GM19397 (cell line): ENCODE measurements at regions not wholly inside any gene's neighbourhood (a gene's known extent, or its start where the extent isn't known, plus 50 kb on each side); places are given as distances from the start of the nearest gene placed in this dataset.

Experiments used
- ATAC-seq: cut with Tn5 transposase; IDR thresholded peaks from one replicate; pipeline ENCODE4 v1.9.1; 2021; ENCODE audit warnings: mild to moderate bottlenecking, moderate library complexity; ENCODE audit not compliant: unreplicated experiment

DNA sequence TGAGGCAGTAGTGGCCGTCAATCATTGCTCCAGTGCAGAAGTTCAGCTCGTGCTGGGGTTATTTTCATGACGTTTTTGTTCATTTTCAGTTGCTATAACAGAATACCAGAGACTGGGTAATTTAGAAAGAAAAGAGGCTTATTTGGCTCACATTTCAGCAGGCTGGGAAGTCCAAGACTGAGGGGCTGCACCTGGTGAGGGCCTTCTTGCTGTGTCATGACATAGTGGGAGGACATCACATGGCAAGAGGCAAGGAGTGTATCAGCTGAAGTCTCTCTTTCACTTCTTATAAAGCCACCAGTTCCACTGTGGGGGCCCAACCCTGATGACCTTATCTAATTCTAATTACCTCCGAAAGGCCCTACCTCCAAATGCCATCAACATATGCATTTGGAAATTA is 58.0 kb upstream of the DPP10 start:
- no peak for ATAC-seq

DNA sequence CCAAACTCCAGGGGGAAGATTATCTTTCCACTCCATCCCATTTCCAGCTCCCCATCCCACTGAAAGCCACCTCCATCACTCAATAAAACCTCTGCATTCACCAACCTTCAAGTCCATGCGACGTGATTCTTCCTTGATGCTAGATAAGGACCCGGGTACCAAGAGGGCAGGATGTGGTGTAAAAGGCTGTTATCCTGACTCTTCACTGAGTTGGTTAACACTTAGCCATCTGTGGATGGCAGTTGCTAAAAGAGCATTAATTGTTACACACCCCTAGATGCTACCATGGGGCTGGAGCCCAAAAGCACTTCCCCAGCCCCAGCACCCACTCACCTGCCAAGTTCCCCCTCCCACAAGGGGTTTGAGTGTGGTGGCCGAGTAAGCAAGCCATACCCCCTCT is 53.4 kb upstream of the DPP10 start:
- ATAC-seq, result no peak
